Body of pancreas (tissue), 4 donors: ENCODE measurements at regions not wholly inside any gene's neighbourhood (a gene's known extent, or its start where the extent isn't known, plus 50 kb on each side); places are given as distances from the start of the nearest gene placed in this dataset.
"Not testable (repeated sequence)": the region's sequence is repeated elsewhere in the genome, so short reads cannot be mapped to it uniquely, and the experiment has no call there.

Experiments
- POLR2A ChIP-seq, 3 donors: fragments of 450-650 bp; IDR thresholded peaks; one replicate each; pipeline ENCODE4 v1.6.1; 2016; ENCODE audit warnings: antibody characterized with exemption in 3 of 3, mild to moderate bottlenecking in 2 of 3
- TF ChIP-seq, protein P1 (sequence below), 7 experiments: fragments of 450-650 bp in 4 of 7; fragments of 200-600 bp in 3 of 7; sonication (generic) in 3 of 7; IDR thresholded peaks; one replicate each; pipeline ENCODE4 v1.5.1; 2016 to 2019; ENCODE audit warnings: antibody characterized with exemption in 7 of 7

DNA sequence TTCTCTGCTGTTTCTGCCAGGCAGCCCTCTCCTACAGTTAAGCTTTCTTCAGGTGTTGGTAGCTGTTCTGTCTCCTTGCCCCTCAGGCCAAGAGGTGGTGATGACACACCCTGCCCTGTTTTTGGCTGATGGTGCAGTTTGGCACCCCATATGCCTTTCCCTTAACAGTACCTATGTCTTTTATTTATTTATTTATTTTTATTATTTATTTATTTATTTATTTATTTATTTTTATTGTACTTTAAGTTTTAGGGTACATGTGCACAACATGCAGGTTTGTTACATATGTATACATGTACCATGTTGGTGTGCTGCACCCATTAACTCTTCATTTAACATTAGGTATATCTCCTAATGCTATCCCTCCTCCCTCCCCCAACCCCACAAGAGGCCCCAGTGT lies 555.8 kb upstream of the NBEA start:
- TF ChIP-seq, protein P1, sequence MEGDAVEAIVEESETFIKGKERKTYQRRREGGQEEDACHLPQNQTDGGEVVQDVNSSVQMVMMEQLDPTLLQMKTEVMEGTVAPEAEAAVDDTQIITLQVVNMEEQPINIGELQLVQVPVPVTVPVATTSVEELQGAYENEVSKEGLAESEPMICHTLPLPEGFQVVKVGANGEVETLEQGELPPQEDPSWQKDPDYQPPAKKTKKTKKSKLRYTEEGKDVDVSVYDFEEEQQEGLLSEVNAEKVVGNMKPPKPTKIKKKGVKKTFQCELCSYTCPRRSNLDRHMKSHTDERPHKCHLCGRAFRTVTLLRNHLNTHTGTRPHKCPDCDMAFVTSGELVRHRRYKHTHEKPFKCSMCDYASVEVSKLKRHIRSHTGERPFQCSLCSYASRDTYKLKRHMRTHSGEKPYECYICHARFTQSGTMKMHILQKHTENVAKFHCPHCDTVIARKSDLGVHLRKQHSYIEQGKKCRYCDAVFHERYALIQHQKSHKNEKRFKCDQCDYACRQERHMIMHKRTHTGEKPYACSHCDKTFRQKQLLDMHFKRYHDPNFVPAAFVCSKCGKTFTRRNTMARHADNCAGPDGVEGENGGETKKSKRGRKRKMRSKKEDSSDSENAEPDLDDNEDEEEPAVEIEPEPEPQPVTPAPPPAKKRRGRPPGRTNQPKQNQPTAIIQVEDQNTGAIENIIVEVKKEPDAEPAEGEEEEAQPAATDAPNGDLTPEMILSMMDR (IDR thresholded peaks at IDR 0.05), result not testable (repeated sequence)
- TF ChIP-seq POLR2A (IDR thresholded peaks at IDR 0.05), result not testable (repeated sequence)
